Liver (tissue), 8 donors: ENCODE measurements at regions not wholly inside any gene's neighbourhood (a gene's known extent, or its start where the extent isn't known, plus 50 kb on each side); places are given as distances from the start of the nearest gene placed in this dataset.

Experiments used
- DNase-seq: peaks from one replicate; pipeline ENCODE4 v3.0.0-alpha.2; 2017; ENCODE audit warnings: low spot score
- H3K27ac ChIP-seq, 2 donors: one replicate each; pipeline ENCODE4 v1.7.0; 2013; ENCODE audit warnings: inconsistent platforms in 2 of 2, low read length in 2 of 2, control low read depth in 1 of 2, low read depth in 1 of 2, mild to moderate bottlenecking in 1 of 2
- H3K27me3 ChIP-seq, 4 donors: one replicate each; pipeline versions ENCODE4 v1.6.1 to v1.7.0; 2013; ENCODE audit warnings: low read length in 3 of 4, inconsistent platforms in 1 of 4, mild to moderate bottlenecking in 1 of 4, moderate library complexity in 1 of 4; ENCODE audit not compliant: control insufficient read depth in 4 of 4, insufficient read depth in 4 of 4
- H3K36me3 ChIP-seq, 4 donors: one replicate each; pipeline versions ENCODE4 v1.6.1 to v1.7.0; 2013; ENCODE audit warnings: low read length in 3 of 4, mild to moderate bottlenecking in 3 of 4, low read depth in 1 of 4, moderate library complexity in 1 of 4; ENCODE audit not compliant: control insufficient read depth in 4 of 4, insufficient read depth in 3 of 4
- H3K4me1 ChIP-seq, 4 donors: one replicate each; pipeline versions ENCODE4 v1.6.1 to v1.7.0; 2013; ENCODE audit warnings: low read length in 3 of 4, mild to moderate bottlenecking in 3 of 4, moderate library complexity in 1 of 4; ENCODE audit not compliant: control insufficient read depth in 4 of 4, insufficient read depth in 4 of 4
- H3K4me3 ChIP-seq, 3 donors: one replicate each; pipeline versions ENCODE4 v1.6.1 to v1.7.0; 2013; ENCODE audit warnings: low read length in 3 of 3, control low read depth in 1 of 3, low read depth in 1 of 3, mild to moderate bottlenecking in 1 of 3
- H3K9ac ChIP-seq, 2 donors: one replicate each; pipeline ENCODE4 v1.7.0; 2013; ENCODE audit warnings: low read length in 2 of 2, mild to moderate bottlenecking in 2 of 2, moderate library complexity in 2 of 2, control low read depth in 1 of 2, low read depth in 1 of 2
- H3K9me3 ChIP-seq, 4 donors: one replicate each; pipeline versions ENCODE4 v1.6.1 to v1.7.0; 2013; ENCODE audit warnings: low read length in 3 of 4; ENCODE audit not compliant: control insufficient read depth in 4 of 4
- ATF3 ChIP-seq: IDR thresholded peaks from 2 replicates; pipeline ENCODE4 v1.6.1; 2016; ENCODE audit warnings: antibody characterized with exemption
- CTCF ChIP-seq: fragments of 150-350 bp; IDR thresholded peaks from 2 replicates; pipeline ENCODE4 v1.5.1; 2017; ENCODE audit warnings: improper control_type of control experiment, low read depth, low read length; ENCODE audit not compliant: missing input control
- EGR1 ChIP-seq, 2 donors: IDR thresholded peaks; 2 replicates each; pipeline ENCODE4 v1.6.1; 2016 to 2018; ENCODE audit warnings: antibody characterized with exemption in 2 of 2, low read depth in 2 of 2
- FOXA1 ChIP-seq: IDR thresholded peaks from 2 replicates; pipeline ENCODE4 v1.6.1; 2016; ENCODE audit warnings: antibody characterized with exemption
- MAX ChIP-seq: IDR thresholded peaks from 2 replicates; pipeline ENCODE4 v1.6.1; 2016; ENCODE audit warnings: antibody characterized with exemption
- RAD21 ChIP-seq, 2 donors: IDR thresholded peaks; 2 replicates each; pipeline ENCODE4 v1.6.1; 2016; ENCODE audit warnings: antibody characterized with exemption in 2 of 2, mild to moderate bottlenecking in 2 of 2
- RXRA ChIP-seq, 2 donors: IDR thresholded peaks; 2 replicates each; pipeline ENCODE4 v1.6.1; 2017 to 2018; ENCODE audit warnings: antibody characterized with exemption in 2 of 2, mild to moderate bottlenecking in 1 of 2
- SP1 ChIP-seq: IDR thresholded peaks from 2 replicates; pipeline ENCODE4 v1.6.1; 2018; ENCODE audit warnings: antibody characterized with exemption, mild to moderate bottlenecking
- TAF1 ChIP-seq: conservative IDR thresholded peaks from 2 replicates; pipeline ENCODE4 v1.6.1; 2016; ENCODE audit warnings: antibody characterized with exemption, mild to moderate bottlenecking
- YY1 ChIP-seq: IDR thresholded peaks from 2 replicates; pipeline ENCODE4 v1.6.1; 2016; ENCODE audit warnings: antibody characterized with exemption, mild to moderate bottlenecking
- WGBS: extraction: QIAGEN DNeasy Blood & Tissue Kit; methylation state at CpG from one replicate; pipeline ENCODE4 v1.1.7; 2013; 5-methylcytosine and 5-hydroxymethylcytosine counted together
- donor health status: healthy.
- donor health status: healthy.
- donor health status: healthy.
- donor health status: healthy.
- donor health status: healthy.

- no peak overlapping the region for H3K9ac ChIP-seq
- H3K27me3 ChIP-seq: peaks cover 0 to 7% (median 2%) of the 10 kb centered on the region in 4 donors
- no peaks in the 10 kb centered on the region for H3K36me3 ChIP-seq
- no peak for DNase-seq
- H3K27ac ChIP-seq: no peak overlapping the region
- peaks cover 0 to 16% (median 8%) of the 10 kb centered on the region in 4 donors for H3K9me3 ChIP-seq
- TF ChIP-seq CTCF: no peak
- no peak for TF ChIP-seq FOXA1
- TF ChIP-seq MAX: no peak
- no peak for TF ChIP-seq RAD21 (IDR thresholded peaks at IDR 0.05)
- TF ChIP-seq TAF1: no peak
- no peak for TF ChIP-seq RXRA (IDR thresholded peaks at IDR 0.05)
- no peak for TF ChIP-seq EGR1 (IDR thresholded peaks at IDR 0.05; ENCODE audit: low read depth in 2 of 2)
- no peak for TF ChIP-seq SP1
- WGBS: 54% methylated on average over 12 of the region's 12 CpGs
- no peaks in the 10 kb centered on the region for H3K4me1 ChIP-seq
- no peak overlapping the region for H3K4me3 ChIP-seq
Observed at GRCh38 chr5:173557123-173557903, 59.1 kb downstream of the BOD1 start.

GRCh38 chr5:173556142-173557028 is 60.1 kb downstream of the BOD1 start:
- 70% methylated on average over 8 of the region's 8 CpGs for WGBS
- no peak overlapping the region for H3K4me3 ChIP-seq
- H3K27ac ChIP-seq: no peak overlapping the region
- H3K27me3 ChIP-seq: peaks cover 0 to 4% (median 2%) of the 10 kb centered on the region in 4 donors
- no peak for DNase-seq
- H3K9ac ChIP-seq: no peak overlapping the region
- TF ChIP-seq MAX (no peak), ATF3 (no peak), RXRA (IDR thresholded peaks at IDR 0.05) (no peak)
- no peaks in the 10 kb centered on the region for H3K4me1 ChIP-seq
- no peaks in the 10 kb centered on the region for H3K36me3 ChIP-seq
- peaks cover 0 to 14% (median 6%) of the 10 kb centered on the region in 4 donors for H3K9me3 ChIP-seq

GRCh38 chr5:173554989-173555705 is 61.3 kb downstream of the BOD1 start:
- H3K4me3 ChIP-seq: no peak overlapping the region
- DNase-seq: no peak
- TF ChIP-seq YY1 (no peak), MAX (no peak), EGR1 (IDR thresholded peaks at IDR 0.05; ENCODE audit: low read depth in 2 of 2) (no peak)
- H3K36me3 ChIP-seq: no peaks in the 10 kb centered on the region
- H3K9me3 ChIP-seq: peaks cover 0 to 8% (median 2%) of the 10 kb centered on the region in 4 donors
- H3K27ac ChIP-seq: no peak overlapping the region
- no peaks in the 10 kb centered on the region for H3K4me1 ChIP-seq
- peaks cover 0 to 4% (median 2%) of the 10 kb centered on the region in 4 donors for H3K27me3 ChIP-seq
- no peak overlapping the region for H3K9ac ChIP-seq
- 65% methylated on average over 30 of the region's 30 CpGs for WGBS
